ENCODE measurements at regions not wholly inside any gene's neighbourhood (a gene's known extent, or its start where the extent isn't known, plus 50 kb on each side); places are given as distances from the start of the nearest gene placed in this dataset.
"Not testable (repeated sequence)": the region's sequence is repeated elsewhere in the genome, so short reads cannot be mapped to it uniquely, and the experiment has no call there.

DNA sequence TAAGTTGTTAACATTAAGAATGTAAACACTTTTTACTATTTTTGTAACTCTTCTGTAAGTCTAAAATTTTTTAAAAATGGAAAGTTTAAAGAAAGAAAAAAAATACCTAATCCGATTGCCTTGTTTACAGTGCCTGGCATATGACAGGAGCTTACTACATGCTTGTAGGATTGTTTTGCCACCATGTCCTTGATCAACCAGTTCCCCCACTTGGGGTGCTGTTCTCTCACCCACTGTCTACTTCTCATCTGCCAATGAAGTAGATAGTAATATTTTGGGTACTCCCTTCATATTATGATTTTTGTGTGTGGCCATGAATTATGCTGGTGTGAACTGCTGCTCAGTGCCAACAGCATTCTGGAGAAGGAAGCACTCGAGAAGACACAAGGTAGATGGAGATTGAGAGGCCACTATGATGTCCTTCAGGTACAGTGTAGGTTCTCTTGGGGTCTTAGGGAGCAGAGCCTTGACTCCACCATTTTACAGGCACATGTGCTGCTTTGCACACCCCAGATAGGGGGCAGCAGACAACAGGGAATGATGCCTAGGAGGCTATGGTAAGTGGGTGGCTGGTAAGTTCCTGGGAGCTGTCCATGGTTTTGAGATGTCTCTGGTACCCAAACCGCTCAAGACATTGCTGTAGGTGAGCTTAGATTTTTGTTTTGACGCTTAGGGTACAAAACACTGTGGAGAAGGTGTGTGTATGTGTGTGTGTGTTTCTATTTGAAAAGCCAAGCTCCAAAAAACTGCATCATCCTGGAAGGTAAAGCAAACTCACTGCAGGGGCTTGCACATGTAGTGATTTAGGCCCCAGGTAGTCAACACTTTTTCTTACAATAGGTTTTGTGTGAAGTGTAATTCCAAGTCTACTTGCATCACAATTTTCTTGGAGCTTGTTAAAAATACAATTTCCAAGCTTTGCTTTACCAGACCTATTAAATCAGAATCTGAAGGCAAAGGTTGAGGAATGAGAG, 494.5 kb upstream of the LARGE1 start:
- FAIRE-seq (no peak), DNase-seq (ENCODE audit: low spot score in 2 of 2) (no peak)

DNA sequence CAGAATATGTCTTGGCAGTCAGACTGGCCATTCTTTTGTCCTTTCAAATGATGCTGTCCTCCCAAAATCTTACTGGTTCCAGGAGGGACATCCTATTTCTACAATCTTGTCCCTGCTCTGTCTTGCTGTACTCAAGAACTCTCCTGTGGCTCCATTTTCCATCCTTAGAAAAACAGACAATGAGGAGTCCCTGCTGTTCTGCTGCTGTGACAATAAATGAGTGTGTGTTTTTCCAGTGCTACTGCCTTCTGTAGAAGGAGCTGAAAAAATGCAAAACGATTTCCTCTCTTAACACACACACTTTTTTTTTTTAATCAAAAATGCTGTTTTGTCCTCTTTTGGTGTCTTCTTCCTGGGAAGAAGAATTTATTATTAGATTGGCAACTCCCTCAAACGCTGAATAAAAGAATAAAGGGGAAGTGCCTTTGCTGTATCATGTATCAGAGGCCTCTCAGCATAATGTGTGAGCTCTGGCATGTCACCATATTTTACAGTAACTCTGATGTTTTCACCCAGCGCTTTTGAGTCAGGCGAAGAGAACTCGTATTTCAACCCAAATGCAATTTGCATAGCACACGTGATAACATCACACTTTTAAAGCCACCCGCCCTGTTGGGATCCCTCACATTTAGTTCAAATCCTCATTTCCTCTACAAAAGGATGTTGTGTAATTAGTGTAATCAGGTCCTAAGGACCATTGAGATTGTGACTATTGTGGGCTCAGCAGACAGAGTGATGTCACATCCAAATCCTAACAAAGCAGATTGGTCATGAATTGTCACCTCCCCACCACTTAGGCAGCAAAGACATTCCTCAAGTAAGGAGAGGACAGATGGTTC, 496.0 kb upstream of the LARGE1 start:
- FAIRE-seq (no peak), DNase-seq (ENCODE audit: low spot score in 2 of 2) (no peak)

GRCh38 chr22:34422948-34423347, 502.7 kb upstream of the LARGE1 start:
- not testable (repeated sequence) for DNase-seq (ENCODE audit: low spot score in 2 of 2); FAIRE-seq

DNA sequence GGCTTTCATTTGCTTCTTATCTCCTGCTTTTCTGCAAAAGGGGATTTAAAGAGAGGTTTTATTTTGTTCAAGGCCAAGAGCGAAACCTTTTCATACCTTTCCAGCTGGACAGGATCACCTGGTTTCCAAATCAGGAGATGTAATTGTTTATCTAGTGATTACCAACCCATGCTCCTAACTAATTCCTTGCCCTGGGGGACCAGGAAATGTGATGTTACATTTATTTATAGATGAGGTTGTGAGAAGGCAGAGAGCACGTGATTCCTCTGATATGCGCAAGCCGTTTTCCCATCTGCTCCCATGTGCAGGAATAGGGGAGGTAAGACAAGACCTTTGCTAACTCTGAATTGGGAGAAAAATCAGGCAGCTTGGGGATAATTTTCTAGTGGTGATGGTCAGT, 507.2 kb upstream of the LARGE1 start:
- DNase-seq (ENCODE audit: low spot score in 2 of 2) (no peak), FAIRE-seq (no peak)

GRCh38 chr22:34427841-34428240, 507.6 kb upstream of the LARGE1 start:
- FAIRE-seq (no peak), DNase-seq (ENCODE audit: low spot score in 2 of 2) (no peak)

DNA sequence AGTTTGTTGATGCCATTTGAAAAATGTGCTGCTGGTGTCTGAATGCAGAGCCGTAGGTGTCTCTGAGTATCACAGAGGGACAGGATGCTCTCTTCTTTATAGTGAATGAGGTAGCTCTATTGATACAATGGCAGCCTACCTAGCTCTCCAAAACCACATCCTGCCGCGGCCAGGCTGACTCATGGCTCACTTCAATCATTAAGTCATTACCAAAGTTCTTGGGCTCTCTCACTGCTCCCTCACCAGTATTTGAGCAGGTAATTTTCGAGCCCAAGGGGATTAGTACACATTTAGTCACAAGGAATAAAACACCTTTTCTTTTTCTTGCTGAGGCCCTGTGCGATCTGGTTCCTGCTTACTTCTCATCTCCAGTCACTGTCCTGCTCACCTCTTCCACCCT, 509.0 kb upstream of the LARGE1 start:
- DNase-seq (ENCODE audit: low spot score in 2 of 2), result no peak
- no peak for FAIRE-seq

DNA sequence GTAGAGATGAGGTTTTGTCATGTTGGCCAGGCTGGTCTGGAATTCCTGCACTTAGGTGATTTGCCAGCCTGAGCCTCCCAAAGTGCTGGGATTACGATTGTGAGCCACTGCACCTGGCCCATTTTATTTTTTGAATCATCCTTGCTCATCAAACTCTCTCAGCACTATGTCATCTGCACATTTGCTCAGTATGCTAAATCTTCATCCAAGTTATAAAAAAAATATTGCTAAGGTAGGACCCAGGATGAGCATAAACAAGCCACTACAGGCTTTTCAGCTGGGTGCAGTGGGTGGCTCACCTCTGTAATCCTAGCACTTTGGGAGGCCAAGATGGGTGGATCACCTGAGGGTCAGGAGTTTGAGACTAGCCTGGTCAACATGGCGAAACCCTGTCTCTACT, 510.1 kb upstream of the LARGE1 start:
- no peak for FAIRE-seq
- no peak for DNase-seq (ENCODE audit: low spot score in 2 of 2)

DNA sequence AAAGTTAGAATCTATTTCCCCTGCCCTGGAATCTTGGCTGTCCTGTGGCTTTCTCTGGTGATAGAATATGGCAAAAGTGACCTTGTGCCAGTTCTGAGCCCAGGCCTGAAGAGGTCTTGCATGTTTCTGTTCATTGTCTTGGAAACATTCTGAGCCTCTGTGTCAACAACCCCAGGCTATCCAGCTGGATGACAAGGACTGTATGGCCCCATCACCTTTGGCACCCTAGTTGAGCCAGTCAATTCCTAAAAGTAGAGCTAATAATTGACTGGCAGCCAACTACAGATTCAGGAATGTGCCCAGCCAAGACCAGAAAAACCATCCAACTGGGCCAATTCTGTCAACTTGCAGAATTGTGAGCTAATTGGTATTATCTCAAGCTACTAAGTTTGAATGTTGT, 514.1 kb upstream of the LARGE1 start:
- no peak for FAIRE-seq
- DNase-seq (ENCODE audit: low spot score in 2 of 2), result no peak

- FAIRE-seq (no peak), DNase-seq (ENCODE audit: low spot score in 2 of 2) (no peak)
These were observed 516.9 kb upstream of the LARGE1 start for GRCh38 chr22:34437140-34437539.

GRCh38 chr22:34454598-34454997, 534.3 kb upstream of the LARGE1 start:
- DNase-seq (ENCODE audit: low spot score in 2 of 2), result no peak
- FAIRE-seq, result no peak

DNA sequence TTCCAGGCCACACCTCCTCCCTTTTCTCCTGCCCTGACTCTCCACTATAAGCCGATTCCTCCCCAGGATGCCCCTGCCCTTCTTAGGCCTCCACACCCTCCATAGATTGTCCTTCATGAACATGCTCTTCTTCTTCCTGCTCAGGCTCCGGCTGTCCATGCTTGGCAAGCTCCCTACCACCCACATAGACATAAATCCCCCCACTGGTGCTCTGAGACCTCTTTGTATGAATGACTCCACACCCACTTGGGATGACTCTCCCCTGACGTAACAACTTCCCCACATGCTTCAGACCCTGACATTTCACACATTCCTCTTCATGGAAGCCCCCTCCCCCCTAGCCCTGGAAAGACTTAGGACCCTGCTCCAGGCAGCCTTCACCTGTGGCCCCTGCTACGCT, 542.5 kb upstream of the LARGE1 start:
- DNase-seq (ENCODE audit: low spot score in 2 of 2) (no peak), FAIRE-seq (no peak)

DNA sequence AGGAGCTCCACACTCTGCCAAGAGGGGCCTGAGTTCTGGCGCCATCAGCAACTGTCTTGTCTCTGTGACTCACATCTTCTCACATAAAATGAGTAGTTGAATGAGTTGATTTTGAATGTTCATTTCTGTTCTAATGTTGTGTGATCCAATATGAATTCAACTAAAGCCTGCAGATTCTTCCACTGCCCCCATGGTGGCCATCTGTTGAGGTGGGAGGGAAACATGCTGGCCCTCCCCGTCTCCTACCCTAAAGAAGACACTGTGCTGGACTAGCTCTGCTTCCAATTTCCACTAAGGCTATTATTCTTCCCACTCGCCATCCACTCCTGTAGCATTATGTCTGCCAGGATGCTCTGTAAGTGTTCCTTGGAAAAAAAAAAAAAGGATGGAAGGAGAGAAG, 555.6 kb upstream of the LARGE1 start:
- DNase-seq (ENCODE audit: low spot score in 2 of 2), result no peak
- no peak for FAIRE-seq

DNA sequence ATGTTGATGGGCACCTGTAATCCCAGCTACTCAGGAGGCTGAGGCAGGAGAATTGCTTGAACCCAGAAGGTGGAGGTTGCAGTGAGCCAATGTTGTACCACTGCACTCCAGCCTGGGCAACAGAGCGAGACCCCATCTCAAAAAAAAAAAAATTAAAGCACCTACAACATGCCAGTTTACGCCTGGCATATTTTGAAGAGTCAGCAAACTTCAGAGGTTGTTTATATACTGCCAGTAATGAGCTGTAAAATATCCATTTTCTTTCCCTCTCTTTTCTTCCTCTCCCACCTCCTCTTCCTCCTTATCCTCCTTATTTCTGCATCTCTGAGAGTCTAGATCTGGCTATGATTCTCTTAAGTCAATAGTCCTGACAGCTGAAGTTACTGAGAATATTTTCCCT, 556.5 kb upstream of the LARGE1 start:
- FAIRE-seq, result no peak
- no peak for DNase-seq (ENCODE audit: low spot score in 2 of 2)

- DNase-seq (ENCODE audit: low spot score in 2 of 2), result no peak
- no peak for FAIRE-seq
These were observed 560.8 kb upstream of the LARGE1 start for GRCh38 chr22:34481090-34481489.

GRCh38 chr22:34486381-34486780, 566.1 kb upstream of the LARGE1 start:
- no peak for DNase-seq (ENCODE audit: low spot score in 2 of 2)
- FAIRE-seq, result no peak

DNA sequence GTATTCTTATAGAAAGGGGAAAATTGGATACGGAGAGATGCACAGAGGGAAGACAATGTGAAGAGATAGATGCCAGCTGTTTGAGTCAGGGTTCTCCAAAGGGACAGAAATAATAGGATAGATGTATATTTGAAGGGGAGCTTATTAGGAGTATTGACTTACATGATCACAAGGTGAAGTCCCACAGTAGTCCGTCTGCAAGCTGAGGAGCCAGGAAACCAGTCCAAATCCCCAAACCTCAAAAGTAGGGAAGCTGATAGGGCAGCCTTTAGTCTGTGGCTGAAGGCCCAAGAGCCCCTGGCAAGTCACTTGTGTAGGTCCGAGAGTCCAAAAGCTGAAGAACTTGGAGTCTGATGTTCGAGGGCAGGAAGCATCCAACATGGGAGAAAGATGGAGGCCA, 569.6 kb upstream of the LARGE1 start:
- DNase-seq (ENCODE audit: low spot score in 2 of 2) (no peak), FAIRE-seq (no peak)

GRCh38 chr22:34490886-34491285, 570.6 kb upstream of the LARGE1 start:
- FAIRE-seq (no peak), DNase-seq (ENCODE audit: low spot score in 2 of 2) (no peak)

DNA sequence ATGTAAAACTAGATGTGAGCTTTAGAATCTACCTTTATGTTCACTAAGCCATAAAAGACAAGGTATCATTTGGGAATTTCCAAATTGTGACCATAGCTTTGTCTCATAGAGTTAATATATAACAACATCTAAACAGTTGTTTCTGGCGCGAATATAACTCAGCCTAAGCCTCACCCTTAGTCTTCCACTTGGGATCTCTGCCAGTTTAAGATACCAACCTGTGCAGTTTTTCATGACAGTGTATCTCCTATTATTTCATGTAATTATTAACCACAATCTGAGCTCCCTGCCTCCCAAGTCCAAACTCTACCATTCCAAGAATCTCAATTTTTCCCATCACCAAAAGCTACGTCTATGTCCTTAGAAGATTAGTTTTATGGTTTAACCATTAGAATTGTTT, 572.5 kb upstream of the ISX start:
- FAIRE-seq, result no peak
- DNase-seq (ENCODE audit: low spot score in 2 of 2), result no peak

DNA sequence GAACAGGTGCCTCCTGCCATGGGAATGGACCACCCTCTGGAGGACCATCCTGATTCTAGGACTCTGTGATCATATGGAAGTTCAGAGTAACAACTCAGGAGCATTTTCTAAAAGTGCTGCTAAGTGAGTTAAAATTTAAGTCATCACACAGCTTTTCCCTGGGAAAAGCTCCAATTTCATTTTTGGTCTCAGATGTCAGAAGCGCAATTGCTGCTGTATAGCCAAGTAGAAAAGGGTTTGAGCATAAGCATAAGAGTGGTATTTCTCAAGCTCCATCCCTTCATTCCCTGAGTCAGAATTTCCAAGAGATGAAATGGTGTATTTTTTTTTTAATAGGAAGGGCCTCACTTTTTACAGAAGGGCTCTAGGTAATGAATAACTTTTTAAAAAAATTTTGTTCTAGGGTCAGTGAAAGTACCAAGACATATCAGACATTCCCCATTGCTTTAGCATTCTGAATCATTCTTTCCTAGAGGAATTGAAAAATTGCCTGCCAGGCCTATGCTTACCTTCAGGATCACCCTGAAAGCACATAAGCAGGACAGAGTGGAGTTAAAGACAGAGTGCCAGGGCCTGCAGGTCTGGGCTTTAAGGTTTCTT, 564.5 kb upstream of the ISX start:
- FAIRE-seq (no peak), DNase-seq (ENCODE audit: low spot score in 2 of 2) (no peak)

DNA sequence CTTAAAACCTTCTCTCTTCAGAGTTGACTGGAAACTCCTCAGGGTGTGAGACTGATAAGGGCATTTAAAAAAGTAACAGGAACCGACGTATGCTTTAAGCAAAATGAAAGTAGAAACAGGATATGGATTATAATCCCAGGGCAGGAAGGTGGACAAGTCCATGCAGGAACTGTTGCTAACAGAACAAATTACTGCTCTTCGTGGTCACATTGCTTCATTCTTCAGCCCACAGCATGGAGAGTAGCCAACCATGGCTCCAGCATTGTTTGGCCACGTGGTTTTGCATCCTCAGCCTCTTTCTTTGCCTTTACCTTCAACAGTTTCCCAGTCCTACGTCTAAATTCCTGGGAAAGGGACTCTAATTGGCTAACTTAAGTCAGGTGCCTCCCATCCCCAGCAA, 563.1 kb upstream of the ISX start:
- no peak for DNase-seq (ENCODE audit: low spot score in 2 of 2)
- no peak for FAIRE-seq

GRCh38 chr22:34508797-34509196, 557.2 kb upstream of the ISX start:
- FAIRE-seq (no peak), DNase-seq (ENCODE audit: low spot score in 2 of 2) (no peak)
